ENCODE measurements at regions not wholly inside any gene's neighbourhood (a gene's known extent, or its start where the extent isn't known, plus 50 kb on each side); places are given as distances from the start of the nearest gene placed in this dataset.

GRCh38 chr11:116207421-116208141, 565.2 kb downstream of the BUD13 start:
- TF ChIP-seq CTCF (IDR thresholded peaks at IDR 0.05; ENCODE audit: unreplicated experiment in 3 of 3): no peak
- Mint-ChIP-seq H3K4me3 (peak overlapping the region in 1 of 3 experiments; percentile 19), H3K27ac (peak overlapping the region; percentile 61 to 90 (median 71)), H3K36me3 (ENCODE audit: low read depth) (no peaks in the 10 kb centered on the region), H3K9me3 (no peaks in the 10 kb centered on the region), H3K27me3 (ENCODE audit: low read depth) (peaks cover 17% of the 10 kb centered on the region), H3K4me1 (peaks cover 46% of the 10 kb centered on the region)

GRCh38 chr11:116207019-116207418, 565.8 kb downstream of the BUD13 start:
- H3K9me3 Mint-ChIP-seq: no peaks in the 10 kb centered on the region
- H3K4me1 Mint-ChIP-seq: peaks cover 48% of the 10 kb centered on the region
- H3K36me3 Mint-ChIP-seq (ENCODE audit: low read depth): no peaks in the 10 kb centered on the region
- H3K27ac Mint-ChIP-seq: peak overlapping the region; percentile 61 to 90 (median 71)
- H3K4me3 Mint-ChIP-seq: no peak overlapping the region
- H3K27me3 Mint-ChIP-seq (ENCODE audit: low read depth): peaks cover 19% of the 10 kb centered on the region
- no peak for TF ChIP-seq CTCF (IDR thresholded peaks at IDR 0.05; ENCODE audit: unreplicated experiment in 3 of 3)

- Mint-ChIP-seq H3K4me1 (peaks cover 55% of the 10 kb centered on the region), H3K4me3 (no peak overlapping the region), H3K9me3 (no peaks in the 10 kb centered on the region), H3K36me3 (ENCODE audit: low read depth) (no peaks in the 10 kb centered on the region), H3K27me3 (ENCODE audit: low read depth) (peaks cover 22% of the 10 kb centered on the region), H3K27ac (peak overlapping the region; percentile 86 to 93 (median 92))
- TF ChIP-seq CTCF (IDR thresholded peaks at IDR 0.05; ENCODE audit: unreplicated experiment in 3 of 3): no peak
These were observed 569.9 kb downstream of the BUD13 start for GRCh38 chr11:116202922-116203321.

- H3K27ac Mint-ChIP-seq: peak overlapping the region; percentile 68 to 73 (median 69)
- H3K27me3 Mint-ChIP-seq (ENCODE audit: low read depth): peaks cover 28% of the 10 kb centered on the region
- no peak overlapping the region for H3K4me3 Mint-ChIP-seq
- no peak for TF ChIP-seq CTCF (IDR thresholded peaks at IDR 0.05; ENCODE audit: unreplicated experiment in 3 of 3)
- no peaks in the 10 kb centered on the region for H3K36me3 Mint-ChIP-seq (ENCODE audit: low read depth)
- H3K9me3 Mint-ChIP-seq: no peaks in the 10 kb centered on the region
- peaks cover 57% of the 10 kb centered on the region for H3K4me1 Mint-ChIP-seq
These were observed 572.2 kb downstream of the BUD13 start for GRCh38 chr11:116200564-116200963.

- H3K9me3 Mint-ChIP-seq: no peaks in the 10 kb centered on the region
- no peak for TF ChIP-seq CTCF (IDR thresholded peaks at IDR 0.05; ENCODE audit: unreplicated experiment in 3 of 3)
- peaks cover 34% of the 10 kb centered on the region for H3K27me3 Mint-ChIP-seq (ENCODE audit: low read depth)
- no peaks in the 10 kb centered on the region for H3K36me3 Mint-ChIP-seq (ENCODE audit: low read depth)
- peak overlapping the region in 2 of 3 experiments; percentile 34 to 60 for H3K27ac Mint-ChIP-seq
- H3K4me1 Mint-ChIP-seq: peaks cover 63% of the 10 kb centered on the region
- no peak overlapping the region for H3K4me3 Mint-ChIP-seq
These were observed 573.6 kb downstream of the BUD13 start for GRCh38 chr11:116199182-116199581.
